Cardiac septum (tissue), 1 donor: ENCODE measurements at regions not wholly inside any gene's neighbourhood (a gene's known extent, or its start where the extent isn't known, plus 50 kb on each side); places are given as distances from the start of the nearest gene placed in this dataset.

ENCODE experiments used
- DNase-seq: peaks from one replicate; pipeline ENCODE4 v3.0.0-alpha.2; 2020; ENCODE audit warnings: low spot score
- intact Hi-C: fragments of 100-400 bp; cut with DNase I; formaldehyde crosslinking; loops from one replicate; pipeline ENCODE4 v1.14.0; 2022
- donor health status: DM: no; HTN: no; CAD: no.

DNA sequence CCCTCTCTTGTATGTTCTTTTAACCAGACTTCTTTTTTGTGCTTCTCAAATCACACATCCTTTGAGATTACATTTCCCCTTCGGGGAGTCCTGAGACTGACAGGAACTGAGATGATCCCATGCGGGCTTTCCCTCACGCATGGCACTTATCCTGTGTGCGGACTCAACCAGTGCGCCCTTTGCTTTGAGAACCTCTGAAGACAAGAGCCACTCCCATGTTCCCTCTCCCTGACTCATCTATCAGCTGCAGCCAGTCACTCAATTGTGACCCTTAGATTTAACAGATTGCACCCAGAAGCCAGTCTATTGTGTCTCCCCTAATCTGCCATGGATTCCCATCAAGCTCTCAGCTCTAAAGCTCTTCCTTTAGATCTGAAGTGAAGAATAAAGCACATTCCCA lies 353.9 kb upstream of the MEOX2 start:
- intact Hi-C loops, result no loop called here
- DNase-seq, result no peak

DNA sequence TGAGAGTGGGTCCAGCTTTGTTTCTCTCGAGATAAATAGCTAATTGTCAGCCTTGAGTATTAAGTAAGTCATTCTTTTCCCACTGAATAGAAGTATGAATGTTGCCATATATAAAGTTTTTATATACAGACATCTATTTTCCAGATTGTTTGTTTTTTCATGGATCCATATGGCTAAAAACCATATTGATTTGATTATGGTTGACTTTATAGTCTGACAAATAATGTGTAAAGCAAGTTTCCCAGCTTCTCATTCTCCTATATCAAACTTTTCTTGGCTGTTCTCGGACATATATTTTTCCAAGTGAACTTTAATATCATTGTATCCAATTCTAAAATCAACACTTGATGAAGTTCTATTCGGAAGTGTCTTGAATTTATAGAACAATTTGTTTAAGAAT lies 352.4 kb upstream of the MEOX2 start:
- DNase-seq, result no peak
- intact Hi-C loops, result no loop called here

DNA sequence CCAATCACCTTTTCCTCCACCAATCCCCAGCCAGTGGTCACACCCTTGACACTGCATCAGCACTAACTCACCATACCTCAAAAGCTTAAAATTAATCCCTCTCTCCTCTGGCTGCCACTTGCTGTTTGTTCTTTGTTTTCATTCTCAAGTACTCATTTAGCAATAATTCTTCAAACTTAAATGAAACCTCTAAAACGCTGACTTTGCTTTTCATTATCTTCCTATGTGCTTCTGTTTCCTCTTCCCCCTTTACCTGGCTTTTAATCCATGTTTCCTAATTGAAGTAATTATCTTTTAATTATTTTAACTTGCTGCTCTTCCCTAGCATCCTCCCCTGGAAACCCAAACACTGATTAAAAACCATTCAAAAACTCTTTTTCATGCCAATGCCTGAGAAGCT lies 348.9 kb upstream of the MEOX2 start:
- intact Hi-C loops, result no loop called here
- DNase-seq, result no peak

DNA sequence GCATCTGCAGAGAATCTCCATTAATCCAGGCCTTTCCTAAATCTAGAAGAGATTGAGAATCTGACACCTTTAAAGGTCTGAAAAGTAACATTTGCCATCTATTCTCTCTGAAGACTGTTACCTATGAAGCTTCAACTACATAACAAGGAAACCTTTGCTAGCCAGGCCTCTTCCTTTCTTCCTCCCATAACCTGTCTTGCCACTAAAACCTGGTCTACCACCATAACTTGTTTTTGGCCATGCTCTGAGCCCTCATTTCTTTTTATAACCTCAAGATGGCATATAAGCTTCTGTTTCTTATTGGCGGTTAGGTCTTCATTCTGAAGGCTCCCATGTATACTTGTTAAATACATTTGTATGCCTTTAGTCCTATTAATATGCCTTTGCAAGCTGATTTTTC lies 348.4 kb upstream of the MEOX2 start:
- DNase-seq, result no peak
- intact Hi-C loops, result no loop called here

DNA sequence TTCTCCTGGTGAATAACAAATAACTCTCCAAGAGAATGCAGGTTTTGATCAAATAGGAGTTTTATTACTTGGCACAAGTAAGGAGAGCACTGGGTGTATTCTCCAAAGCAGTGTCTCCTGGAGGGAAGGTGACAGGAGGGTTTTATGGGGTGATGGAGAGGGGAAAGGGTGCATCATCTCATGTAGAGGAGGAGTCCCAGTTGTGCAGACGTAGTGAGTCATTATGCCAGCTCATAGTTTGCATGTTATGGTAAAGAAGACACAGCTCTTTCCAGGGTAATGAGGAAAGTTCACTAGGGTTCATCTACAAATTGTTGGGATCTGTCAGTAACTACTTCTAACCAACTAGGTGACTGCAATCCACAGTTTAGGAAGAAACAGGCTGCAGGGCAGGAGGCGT lies 347.9 kb upstream of the MEOX2 start:
- intact Hi-C loops, result no loop called here
- DNase-seq, result no peak

DNA sequence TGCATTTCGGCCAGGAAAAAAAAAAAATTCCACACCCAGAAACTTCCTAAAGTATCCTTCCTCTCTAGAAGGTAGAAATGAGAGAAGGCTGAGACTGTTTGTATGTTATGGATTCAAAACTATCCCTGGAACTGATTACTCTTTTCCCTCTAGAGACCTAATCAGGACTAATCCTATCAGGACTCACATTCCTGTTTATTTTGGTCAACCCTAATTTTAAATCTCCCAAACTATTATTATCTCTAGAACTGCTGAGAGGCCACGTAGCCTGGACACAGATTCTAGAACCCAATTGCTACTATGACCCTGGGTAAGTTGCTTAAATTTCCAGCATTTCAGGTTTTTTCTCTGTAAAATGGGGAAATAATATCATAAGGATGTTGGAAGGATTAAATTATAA lies 346.8 kb upstream of the MEOX2 start:
- no peak for DNase-seq
- intact Hi-C loops, result no loop called here

DNA sequence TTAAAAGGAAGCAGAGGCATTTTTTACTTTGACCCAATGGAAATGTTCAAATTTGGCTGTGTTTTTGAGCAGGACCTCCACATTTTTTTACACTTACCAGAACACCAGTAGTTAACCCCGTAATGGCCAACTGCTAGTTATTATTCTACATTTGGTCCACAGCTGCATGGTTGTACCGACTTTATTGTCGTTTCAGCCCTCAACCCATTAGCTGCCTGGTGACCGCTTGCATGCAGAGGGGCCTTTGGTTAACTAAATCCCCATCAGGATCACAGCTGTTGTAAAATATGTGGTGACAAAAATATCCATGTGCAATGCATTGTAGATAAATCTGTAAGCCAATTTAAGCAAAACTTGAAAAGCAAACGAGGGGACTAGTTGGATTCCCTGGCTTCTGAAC lies 342.2 kb upstream of the MEOX2 start:
- DNase-seq, result no peak
- intact Hi-C loops, result no loop called here

DNA sequence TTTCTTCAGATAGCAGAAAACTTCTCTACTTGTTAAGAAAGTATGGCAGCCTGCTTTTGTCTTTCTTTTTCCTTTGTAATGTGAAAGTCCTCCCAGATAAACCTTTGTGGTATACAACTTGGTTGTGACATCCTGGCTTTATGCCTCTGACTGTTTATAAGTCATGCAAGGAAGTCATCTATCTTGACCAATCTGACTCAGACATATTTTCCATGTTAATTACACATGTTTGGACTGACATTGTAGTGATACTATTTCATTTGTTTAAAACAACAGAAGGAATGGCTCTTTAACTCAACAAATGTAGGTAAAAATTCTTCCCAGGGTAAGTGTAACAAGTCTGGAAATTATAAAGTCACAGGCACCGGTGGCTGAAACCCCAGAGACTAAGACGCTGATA lies 341.6 kb upstream of the MEOX2 start:
- no peak for DNase-seq
- intact Hi-C loops, result no loop called here

DNA sequence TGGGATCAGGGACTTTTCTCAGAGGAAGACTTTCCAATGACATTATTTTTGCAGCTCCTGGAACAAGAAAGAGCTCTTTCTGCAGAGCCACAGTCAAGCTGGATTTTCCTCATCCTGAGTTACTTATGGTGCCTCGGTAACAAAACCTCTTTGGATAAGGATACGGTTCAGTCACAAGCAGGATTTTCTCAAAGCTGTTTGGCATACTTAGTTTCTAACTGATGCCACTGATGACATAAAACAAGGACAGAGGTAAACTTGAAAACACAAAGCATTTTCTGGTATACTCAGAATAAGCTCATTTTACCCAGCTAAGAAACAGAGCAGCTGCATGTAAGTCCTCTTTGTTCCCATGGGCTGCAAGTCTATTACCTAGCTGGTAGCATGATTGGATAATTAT lies 340.9 kb upstream of the MEOX2 start:
- intact Hi-C loops, result no loop called here

DNA sequence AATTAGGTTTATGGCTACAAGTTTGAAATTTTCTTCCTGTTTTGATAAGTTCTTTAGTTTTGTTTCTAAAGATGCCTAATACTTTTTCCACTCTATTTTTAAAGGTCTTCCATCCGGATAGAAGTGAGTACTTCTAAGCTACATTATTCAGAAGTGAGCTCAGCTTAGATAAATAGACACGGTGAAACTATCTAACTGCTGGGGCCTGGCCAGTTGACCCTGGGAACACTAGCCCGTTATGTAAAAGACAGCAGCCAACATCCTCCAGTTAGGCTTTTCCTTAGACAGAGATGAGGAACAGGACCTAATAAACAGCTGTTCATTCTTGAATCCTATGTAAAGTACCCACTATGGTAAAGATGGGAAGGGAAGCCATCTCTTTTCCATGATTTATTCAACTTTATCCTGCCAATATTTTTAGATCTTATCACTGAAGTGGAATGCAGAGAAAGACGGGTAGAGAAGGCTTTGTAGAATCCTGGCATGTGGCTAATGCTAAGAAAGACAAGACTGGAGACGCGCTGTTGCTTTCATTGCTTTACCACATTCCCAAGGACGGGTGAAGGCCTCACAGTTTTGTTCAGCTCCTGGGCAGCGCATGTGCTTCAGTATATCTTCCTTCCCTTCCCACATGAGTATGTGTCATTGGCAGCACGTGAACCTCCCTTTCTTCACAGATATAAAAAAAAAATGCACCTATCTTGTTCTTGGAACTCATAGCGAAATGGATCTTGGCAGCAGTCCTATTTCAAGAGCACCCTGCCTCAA lies 340.0 kb upstream of the MEOX2 start:
- no peak for DNase-seq
- intact Hi-C loops, result no loop called here

More for the DNA sequence above, 340.9 kb upstream of the MEOX2 start:
- no peak for DNase-seq

DNA sequence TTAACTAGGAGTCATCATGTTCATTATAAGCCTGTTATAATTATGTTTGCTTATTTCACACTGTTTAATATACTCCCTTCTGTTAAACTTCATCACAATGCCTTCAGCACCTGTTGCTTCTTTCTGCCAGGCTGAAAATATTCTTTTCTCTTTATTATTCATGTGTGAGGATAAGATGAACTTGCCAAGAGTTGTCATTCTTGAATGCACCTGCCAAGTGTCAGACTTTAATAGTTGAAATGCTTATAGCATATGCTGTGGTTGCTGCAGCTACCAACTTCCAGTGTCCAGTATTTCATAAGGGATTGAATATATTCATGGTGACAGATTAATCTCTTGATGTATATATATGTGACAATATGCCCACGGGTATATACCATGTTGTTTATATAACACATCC lies 339.2 kb upstream of the MEOX2 start:
- intact Hi-C loops, result no loop called here
- no peak for DNase-seq

DNA sequence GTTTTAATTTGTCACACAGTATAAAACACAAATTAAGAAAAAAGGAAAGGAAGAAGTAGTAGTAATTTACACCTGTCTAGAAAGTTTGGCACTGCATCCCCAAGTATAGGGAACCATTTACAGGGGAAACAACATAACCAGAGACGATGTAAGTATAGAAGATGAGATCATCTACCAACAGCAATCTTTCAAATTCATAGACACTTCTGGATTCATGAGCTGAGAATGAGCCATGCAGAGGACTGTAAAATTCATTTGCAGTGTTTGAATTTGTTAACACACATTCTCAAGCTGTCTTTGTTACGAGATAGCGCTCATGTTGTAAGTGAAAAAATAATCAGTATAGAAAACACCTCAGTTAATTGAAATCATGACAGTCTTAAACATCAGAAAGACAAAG lies 337.0 kb upstream of the MEOX2 start:
- intact Hi-C loops, result no loop called here

DNA sequence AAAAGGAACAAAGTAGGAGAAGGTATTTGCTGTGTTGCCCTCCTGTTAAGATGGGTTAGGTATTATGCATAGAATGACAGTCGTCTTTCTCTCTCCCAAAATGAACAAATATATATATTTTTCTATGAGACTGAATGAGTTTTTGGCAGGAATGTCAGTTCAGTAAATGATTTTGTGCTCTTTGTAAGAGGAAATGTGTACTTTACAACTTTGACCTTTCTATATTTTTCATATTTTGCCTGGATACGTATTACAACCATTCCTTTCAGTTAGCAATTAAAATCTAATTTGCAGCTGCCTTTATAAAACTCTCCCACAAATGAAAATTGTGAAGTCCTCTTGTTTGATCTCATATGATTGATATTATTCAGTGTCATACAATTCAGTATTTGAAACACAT lies 336.6 kb upstream of the MEOX2 start:
- intact Hi-C loops, result no loop called here
- no peak for DNase-seq

More for the DNA sequence above, 337.0 kb upstream of the MEOX2 start:
- no peak for DNase-seq

DNA sequence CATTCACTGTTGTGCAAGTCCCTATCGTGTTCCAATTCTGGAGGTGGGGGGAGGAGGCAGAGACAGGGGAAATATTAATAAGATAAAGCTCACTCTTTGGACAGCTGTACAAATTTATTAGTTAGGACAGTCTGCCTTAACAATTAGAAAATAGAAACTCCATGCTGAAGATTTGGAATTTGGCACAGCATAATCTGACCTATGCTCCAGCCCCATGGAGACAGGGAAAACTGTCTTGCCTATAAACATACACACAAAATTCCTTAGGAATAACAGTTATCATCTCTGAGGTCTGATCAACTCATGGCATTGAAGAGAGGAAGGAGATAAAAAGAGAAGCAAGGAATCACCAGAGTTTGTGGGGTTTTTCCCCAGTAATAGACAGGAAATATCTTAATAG lies 335.4 kb upstream of the MEOX2 start:
- no peak for DNase-seq
- intact Hi-C loops, result no loop called here

DNA sequence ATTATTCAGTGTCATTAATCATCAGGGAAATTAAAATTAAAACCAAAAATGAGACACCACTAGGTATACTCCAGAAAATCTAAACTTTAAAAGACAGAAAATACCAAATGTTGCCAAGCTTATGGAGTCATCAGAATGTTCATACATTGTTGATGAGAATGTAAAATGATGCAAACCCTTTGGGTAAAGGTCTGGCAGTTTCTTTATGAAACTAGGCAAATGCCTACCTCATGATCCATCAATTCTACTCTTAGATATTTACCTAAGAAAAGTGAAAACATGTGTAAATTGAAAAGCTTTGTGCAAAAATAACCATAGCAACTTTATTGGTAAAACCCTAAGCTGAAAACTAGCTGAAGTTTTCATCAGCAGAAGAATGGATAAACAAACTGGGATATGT lies 329.5 kb upstream of the MEOX2 start:
- no peak for DNase-seq
- intact Hi-C loops, result no loop called here

DNA sequence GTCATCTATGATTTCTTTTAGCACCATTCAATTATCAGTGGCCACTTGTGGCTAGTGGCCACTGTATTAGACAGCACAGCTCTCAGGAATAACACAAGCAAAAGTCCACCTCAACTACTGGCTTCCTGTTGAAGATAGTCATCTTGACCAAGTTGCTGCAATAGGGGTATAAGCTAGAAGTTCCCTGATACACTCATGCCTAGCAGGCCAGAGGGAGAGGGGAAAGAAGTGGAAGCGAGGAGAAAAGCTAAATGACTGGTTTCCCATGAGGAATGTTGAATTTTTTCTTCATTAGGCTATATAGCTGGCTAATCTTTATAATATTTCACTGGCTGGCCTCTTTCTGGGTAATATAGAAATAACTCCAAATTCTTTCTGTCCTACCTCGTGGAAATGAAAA lies 327.5 kb upstream of the MEOX2 start:
- DNase-seq, result no peak
- intact Hi-C loops, result no loop called here

DNA sequence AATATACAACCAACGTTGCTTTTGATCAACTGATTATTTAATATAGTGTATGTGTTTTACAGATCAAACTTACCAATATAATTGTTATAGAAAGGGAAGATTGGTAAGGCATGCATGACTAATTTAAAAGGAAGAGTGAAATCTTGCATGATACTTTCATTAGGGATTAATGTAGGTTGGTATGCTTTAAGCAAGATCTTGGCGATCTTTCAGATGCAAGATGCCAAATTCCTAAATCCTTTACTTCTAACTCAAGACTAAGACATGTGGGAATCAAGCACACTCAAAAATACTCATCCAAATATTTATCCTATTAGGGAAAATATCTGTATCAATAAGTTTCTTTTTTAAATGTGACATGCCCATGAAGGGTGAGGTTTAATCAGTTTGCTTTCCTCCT lies 321.4 kb upstream of the MEOX2 start:
- intact Hi-C loops, result no loop called here
- DNase-seq, result no peak

DNA sequence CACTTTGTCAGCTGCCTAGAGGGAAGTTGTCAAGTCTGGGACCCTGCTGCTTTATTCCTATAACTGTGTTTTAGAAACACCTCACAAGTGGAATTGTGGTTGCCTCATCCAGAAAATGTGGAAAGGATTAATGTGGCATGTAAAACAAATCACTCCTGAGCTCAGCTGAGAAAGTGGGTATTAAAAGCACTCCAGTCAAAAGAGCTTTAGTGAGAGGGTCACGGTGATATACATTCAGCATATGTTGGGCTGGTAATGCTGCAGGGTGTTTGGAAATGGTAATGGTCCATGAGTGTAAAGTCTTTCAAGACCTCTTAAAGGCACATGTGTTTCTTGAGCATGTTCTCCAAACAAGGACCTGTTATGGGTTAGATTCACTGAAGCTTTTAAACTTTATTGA lies 318.2 kb upstream of the MEOX2 start:
- intact Hi-C loops, result no loop called here
- DNase-seq, result no peak

DNA sequence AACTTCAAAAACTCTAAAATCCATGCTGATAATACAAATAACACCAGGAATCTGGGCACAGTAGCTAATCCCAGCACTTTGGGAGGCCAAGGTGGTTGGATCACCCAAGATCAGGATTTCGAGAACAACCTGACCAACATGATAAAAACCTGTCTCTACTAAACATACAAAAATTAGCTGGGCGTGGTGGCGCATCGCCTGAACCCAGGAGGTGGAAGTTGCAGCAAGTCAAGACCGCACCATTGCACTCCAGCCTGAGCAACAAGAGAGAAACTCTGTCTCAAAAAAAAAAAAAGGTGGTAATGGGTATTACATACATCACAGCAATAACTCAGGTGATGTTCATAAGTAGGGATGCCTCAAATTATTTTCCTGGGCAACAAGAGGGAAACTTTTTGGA lies 315.0 kb upstream of the MEOX2 start:
- intact Hi-C loops, result no loop called here
- DNase-seq, result no peak

DNA sequence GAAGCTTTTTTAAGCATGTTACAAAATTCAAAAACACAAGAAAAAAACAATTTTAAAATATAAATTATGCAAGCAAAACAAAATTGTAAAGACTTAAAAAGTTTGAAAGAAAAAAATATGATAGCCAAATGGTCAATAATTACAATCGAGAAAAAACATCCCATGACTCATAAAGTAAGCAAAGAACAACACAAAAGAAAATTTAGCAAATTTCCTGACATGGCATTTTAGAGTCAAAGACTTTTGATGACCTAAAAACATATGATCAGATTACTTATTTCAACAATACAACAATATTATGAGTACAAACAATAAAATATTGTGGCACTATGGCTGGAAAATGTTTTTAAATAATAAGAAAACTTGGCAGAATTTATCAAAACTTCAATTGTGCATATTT lies 312.1 kb upstream of the MEOX2 start:
- intact Hi-C loops, result no loop called here
- DNase-seq, result no peak

DNA sequence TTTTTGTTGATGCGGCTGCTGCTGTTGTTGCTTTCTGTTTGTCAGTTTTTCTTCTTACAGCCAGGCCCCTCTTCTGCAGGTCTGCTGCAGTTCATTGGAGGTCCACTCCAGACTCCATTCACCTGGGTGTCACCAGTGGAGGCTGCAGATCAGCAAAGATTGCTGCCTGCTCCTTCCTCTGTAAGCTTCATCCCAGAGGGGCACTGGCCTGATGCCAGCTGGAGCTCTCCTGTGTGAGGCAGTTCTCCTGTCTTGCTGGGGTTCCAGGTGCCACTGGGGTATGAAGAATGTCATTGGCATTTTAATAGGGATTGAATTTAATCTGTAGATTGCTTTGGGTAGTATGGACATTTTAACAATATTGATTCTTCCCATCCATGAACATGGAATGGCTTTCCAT lies 308.5 kb upstream of the MEOX2 start:
- intact Hi-C loops, result no loop called here
- no peak for DNase-seq

DNA sequence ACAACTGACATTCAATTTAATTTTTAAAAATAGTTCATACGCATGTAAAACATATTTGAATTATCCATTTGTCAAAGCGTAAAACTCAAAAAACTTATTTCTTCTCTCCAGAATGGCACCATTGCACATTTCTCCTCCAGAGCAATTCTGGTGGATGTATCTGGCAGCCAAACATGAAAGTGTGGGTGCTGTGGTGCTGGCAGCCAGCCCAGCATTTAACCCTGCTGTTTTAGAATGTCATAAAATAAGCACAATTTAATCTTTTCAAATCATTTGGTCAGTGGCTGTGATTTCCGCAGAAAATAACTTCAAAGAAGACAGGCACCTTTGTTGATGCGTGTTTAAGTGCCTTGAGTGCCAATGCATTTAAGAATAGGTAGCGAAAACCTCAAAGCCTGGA lies 302.7 kb upstream of the MEOX2 start:
- no peak for DNase-seq
- intact Hi-C loops, result no loop called here
